ENCODE measurements at regions not wholly inside any gene's neighbourhood (a gene's known extent, or its start where the extent isn't known, plus 50 kb on each side); places are given as distances from the start of the nearest gene placed in this dataset.
"Not testable (repeated sequence)": the region's sequence is repeated elsewhere in the genome, so short reads cannot be mapped to it uniquely, and the experiment has no call there.

GRCh38 chr9:72471096-72471495, 50.3 kb upstream of the TMC1 start:
- intact Hi-C loops (cut with DNase I) = no loop called here
- ATAC-seq = no peak
- no peak for DNase-seq

- intact Hi-C loops (cut with DNase I) = no loop called here
- no peak for DNase-seq
- ATAC-seq = no peak
These were observed 53.4 kb upstream of the TMC1 start for GRCh38 chr9:72467766-72468738.

DNA sequence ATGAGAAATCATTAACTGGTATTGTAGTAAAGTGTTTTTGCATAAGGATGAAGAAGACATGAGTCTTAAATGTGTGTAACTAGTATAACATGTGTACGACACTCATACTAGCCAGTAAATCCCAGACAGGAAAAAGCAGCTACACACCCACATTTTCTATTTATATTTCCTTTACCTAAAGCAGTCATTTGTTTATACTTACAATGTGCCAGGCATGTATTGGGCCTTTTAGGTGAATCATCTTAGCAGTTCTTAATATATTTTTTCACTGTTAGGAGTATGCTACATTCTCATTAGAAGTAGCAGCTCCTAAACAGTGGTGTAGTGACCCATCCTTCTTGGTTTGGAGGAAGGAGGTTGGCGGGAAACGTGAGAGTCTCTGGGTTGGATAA, 55.8 kb upstream of the TMC1 start:
- ATAC-seq = no peak
- DNase-seq = no peak
- intact Hi-C loops (cut with DNase I) = no loop called here

DNA sequence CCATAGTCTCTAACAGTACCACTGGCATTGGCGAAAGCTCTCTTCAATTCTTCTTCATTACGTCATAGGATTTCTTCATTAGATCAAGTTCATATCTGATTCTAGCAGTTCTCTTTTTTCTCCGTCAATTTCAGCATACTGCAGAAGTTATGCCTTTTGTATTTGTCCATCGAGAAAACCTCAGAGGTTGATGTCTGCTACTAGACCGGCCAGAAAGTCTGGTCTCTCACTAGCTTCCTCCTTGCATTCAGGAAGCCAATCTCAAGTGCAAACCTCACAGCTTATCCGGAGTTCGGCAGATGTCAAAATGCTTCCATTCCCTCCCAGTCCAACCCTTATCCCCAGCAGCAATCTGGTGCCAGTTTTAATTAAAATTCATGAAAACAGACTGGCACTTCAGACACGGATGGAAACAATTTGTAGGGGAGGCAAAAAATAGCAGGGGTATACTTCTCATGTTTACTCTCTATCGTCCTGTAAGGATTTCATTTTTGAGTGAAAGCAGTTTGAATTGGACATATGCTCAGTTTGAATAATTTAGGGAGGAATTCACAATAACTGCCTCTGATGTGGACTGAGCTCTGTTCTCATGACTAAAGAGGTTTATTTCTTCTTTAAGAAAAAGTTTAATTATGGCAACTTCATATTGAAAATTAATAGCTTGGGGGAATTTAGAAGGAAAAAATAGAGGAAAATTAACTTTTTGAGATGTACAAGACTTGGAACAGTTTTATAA, 56.4 kb upstream of the TMC1 start:
- intact Hi-C loops (cut with DNase I) = no loop called here
- ATAC-seq (peak; percentile 27 to 37), DNase-seq (no peak)

- DNase-seq = no peak
- intact Hi-C loops (cut with DNase I) = no loop called here
These were observed 59.1 kb upstream of the TMC1 start for GRCh38 chr9:72462340-72462739.

GRCh38 chr9:72460342-72461312, 60.8 kb upstream of the TMC1 start:
- intact Hi-C loops (cut with DNase I) = no loop called here
- ATAC-seq (no peak), DNase-seq (no peak)

More at GRCh38 chr9:72462340-72462739, 59.1 kb upstream of the TMC1 start:
- ATAC-seq = no peak

DNA sequence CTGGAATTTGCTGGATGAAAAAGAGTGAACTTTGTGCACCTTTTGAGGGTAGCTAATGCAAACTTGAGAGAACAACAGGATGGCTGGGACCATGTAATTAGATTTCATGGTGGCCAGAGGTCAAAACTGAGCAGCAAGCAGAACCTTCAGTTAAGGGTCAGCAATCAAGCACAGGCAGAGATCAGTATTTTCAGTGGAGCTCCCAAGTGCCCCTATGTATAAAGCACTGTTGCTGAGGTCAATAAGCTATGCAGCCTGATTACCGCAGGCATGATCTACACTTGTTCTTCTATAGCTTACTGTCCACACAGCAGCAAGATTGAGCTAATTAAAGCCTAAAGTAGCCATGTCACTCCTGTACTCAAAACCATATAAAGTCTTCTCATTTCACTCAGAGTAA, 62.1 kb upstream of the TMC1 start:
- DNase-seq (no peak), ATAC-seq (no peak)
- intact Hi-C loops (cut with DNase I) = no loop called here

DNA sequence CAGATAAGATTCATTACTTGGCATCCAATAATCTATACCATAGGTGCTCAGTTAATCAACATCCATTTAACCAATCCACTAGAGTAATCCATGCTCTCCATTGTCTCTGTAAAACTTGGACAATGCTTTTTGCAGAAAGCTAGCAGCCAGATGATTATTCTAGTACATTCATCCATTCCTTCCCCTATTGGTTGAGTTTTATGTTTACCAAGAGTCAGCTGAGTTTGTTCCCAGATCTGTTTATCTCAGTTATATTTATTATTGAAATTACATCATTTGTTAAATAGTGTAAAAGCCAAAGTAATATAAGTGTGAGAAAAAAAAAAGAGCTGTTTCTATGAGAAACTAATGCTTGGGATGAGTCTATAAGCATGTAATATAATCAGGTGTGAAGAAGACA, 63.3 kb upstream of the TMC1 start:
- intact Hi-C loops (cut with DNase I) = no loop called here
- DNase-seq = no peak
- no peak for ATAC-seq

- intact Hi-C loops (cut with DNase I) = no loop called here
- ATAC-seq (no peak), DNase-seq (no peak)
These were observed 64.0 kb upstream of the TMC1 start for GRCh38 chr9:72457366-72457765.

- intact Hi-C loops (cut with DNase I) = no loop called here
- DNase-seq (no peak), ATAC-seq (no peak)
These were observed 66.4 kb upstream of the TMC1 start for GRCh38 chr9:72454871-72455491.

DNA sequence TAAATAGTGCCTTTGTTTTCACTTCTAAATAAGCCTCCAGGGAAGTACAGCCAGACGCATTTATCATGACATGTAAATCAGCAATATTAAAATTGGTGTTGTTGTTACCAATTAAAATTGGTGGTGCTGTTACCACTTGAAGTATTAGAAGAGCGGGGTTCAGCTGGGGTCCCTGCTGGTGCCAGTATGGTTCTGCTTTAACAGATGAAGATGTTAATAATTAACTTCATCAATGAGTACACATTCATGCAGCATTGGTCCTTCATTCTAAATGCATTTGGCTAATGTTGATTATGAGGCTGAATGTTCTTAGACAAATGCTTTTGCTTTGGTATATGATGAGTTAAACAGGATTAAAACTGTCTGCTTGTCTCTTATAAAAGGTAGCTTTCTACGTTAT, 67.6 kb upstream of the TMC1 start:
- DNase-seq = no peak
- intact Hi-C loops (cut with DNase I) = no loop called here
- ATAC-seq = no peak

DNA sequence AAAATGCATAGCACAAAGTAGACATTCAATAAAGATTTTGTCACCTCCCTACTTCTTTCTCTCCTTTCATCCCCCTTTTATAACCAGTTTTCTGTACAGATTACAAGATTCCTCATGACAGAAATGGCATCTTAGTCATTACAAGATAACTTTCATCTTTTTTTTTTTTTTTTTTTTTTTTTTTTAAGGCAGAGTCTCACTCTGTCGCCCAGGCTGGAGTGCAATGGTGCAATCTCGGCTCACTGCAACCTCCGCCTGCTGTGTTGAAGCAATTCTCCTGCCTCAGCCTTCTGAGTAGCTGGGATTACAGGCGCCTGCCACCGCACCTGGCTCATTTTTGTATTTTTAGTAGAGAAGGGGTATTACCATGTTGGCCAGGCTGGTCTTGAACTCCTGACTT, 75.2 kb upstream of the TMC1 start:
- DNase-seq; intact Hi-C loops (cut with DNase I); ATAC-seq: not testable (repeated sequence)

- no peak for ATAC-seq
- intact Hi-C loops (cut with DNase I) = no loop called here
- DNase-seq = no peak
These were observed 76.0 kb upstream of the TMC1 start for GRCh38 chr9:72445306-72445995.

GRCh38 chr9:72444435-72444834, 77.0 kb upstream of the TMC1 start:
- ATAC-seq = no peak
- intact Hi-C loops (cut with DNase I) = no loop called here
- DNase-seq = no peak

DNA sequence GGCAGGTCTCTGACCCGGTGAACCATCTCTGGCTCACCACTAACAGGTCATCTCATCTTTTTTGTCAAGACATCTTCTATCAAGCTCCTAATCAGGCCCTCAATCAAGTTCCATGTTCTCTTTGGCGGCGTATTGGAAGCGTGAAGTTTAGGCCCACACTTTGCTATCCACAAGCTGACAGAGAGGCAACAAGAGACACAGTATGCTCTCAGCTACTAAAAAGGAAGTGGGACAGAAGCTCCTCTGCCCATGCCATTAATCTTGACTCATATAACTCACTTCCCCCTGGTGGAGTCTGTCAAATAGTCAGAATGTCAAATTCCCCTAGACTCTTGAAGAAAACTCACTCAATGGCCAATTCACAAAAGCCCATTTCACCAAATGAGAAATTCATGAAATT, 77.6 kb upstream of the TMC1 start:
- no peak for DNase-seq
- intact Hi-C loops (cut with DNase I) = no loop called here
- ATAC-seq = peak; percentile 44 to 67

DNA sequence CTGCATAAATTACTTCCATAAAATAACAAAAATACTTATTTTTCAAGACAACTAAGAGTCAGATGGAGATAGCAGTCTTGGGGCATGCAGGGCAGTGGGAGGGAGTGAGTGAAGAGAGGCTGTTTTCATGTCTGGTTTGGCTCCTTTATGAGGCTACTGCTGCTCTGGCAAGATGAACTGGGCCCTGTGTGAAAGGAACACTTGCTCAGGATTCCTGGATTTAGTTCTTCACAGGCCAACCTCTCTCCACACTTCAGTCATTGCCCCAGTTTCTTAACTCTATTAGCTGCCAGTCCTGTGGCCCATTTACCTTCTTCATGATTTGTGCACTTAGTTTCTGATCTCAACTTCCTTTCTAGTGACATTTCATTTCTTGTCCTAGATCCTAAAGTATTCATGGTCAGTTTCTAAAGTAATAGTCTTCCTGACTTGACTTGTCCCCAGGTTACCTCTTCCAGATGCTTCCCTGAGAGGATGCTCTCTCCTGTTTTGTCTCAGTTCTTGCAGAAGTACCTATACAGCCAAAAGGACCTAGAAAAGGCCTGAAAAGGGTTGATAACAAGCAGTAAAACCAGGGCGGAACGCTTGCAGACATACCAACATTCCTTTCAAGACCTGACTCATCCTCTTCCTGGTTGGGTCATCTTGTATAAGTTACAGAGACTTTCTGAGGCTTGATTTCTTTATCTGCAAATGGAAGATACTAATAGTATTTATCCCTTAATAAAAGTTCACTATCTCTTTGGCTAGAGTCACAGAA, 77.0 kb upstream of the ZFAND5 start:
- DNase-seq = no peak
- intact Hi-C loops (cut with DNase I) = no loop called here
- peak in 1 of 2 donors; percentile 79 for ATAC-seq

GRCh38 chr9:72440992-72441847, 76.2 kb upstream of the ZFAND5 start:
- intact Hi-C loops (cut with DNase I) = no loop called here
- ATAC-seq = no peak

More at GRCh38 chr9:72440992-72441847, 76.2 kb upstream of the ZFAND5 start:
- DNase-seq = no peak

All from left cardiac atrium (tissue), 4 donors.